Activated naive CD8-positive, alpha-beta T cell treated with anti-CD3 and anti-CD28 coated beads, Interleukin-2, amount 50 U/mL, for 24 hours (primary cell): ENCODE measurements at regions not wholly inside any gene's neighbourhood (a gene's known extent, or its start where the extent isn't known, plus 50 kb on each side); places are given as distances from the start of the nearest gene placed in this dataset.
"Not testable (repeated sequence)": the region's sequence is repeated elsewhere in the genome, so short reads cannot be mapped to it uniquely, and the experiment has no call there.

Experiments used
- ATAC-seq: fragments of 150-1000 bp; cut with Tn5 transposase; one replicate; pipeline ENCODE4 v1.10.0; 2021
- DNase-seq: peaks from one replicate; pipeline ENCODE4 v3.0.0; 2021
- H3K27ac Mint-ChIP-seq: one replicate; pipeline ENCODE4 v1.8.0; 2021; ENCODE audit warnings: mild to moderate bottlenecking, mixed read lengths
- H3K27me3 Mint-ChIP-seq: one replicate; pipeline ENCODE4 v1.8.0; 2021; ENCODE audit warnings: mixed read lengths
- H3K36me3 Mint-ChIP-seq: one replicate; pipeline ENCODE4 v1.8.0; 2021; ENCODE audit warnings: low read depth, mixed read lengths
- H3K4me1 Mint-ChIP-seq: one replicate; pipeline ENCODE4 v1.8.0; 2021; ENCODE audit warnings: mixed read lengths
- H3K4me3 Mint-ChIP-seq: one replicate; pipeline ENCODE4 v1.8.0; 2021; ENCODE audit warnings: mild to moderate bottlenecking, moderate library complexity, mixed read lengths
- H3K9me3 Mint-ChIP-seq: one replicate; pipeline ENCODE4 v1.8.0; 2021; ENCODE audit warnings: mixed read lengths

DNA sequence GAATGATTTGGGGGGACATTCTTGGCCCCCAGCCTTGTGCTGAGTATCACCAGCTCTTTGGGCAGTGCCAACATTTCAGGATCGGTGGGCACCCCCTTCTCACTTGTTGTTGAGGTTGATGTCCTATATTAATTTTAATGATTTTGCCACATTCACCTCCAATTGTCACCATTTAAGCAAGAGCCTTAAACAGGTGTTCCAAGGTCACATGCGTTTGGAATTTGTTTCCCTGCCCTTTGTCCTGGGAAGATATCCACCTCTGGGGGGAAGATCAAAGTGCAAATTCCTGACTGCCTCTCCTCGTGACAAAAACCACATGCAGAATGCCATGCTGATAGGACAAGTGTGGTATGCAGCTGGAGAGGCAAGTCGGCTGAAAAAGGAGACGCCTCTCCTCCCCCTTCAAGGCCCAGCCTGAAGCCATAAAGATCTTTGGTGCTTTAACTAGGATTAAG lies 72.5 kb upstream of the ID2 start:
- H3K36me3 Mint-ChIP-seq = peaks cover 6% of the 10 kb centered on the region
- H3K27me3 Mint-ChIP-seq = peaks cover 6% of the 10 kb centered on the region
- no peak overlapping the region for H3K27ac Mint-ChIP-seq
- H3K9me3 Mint-ChIP-seq = peaks cover 12% of the 10 kb centered on the region
- no peak overlapping the region for H3K4me3 Mint-ChIP-seq
- no peak for DNase-seq
- ATAC-seq = no peak
- peaks cover 45% of the 10 kb centered on the region for H3K4me1 Mint-ChIP-seq

DNA sequence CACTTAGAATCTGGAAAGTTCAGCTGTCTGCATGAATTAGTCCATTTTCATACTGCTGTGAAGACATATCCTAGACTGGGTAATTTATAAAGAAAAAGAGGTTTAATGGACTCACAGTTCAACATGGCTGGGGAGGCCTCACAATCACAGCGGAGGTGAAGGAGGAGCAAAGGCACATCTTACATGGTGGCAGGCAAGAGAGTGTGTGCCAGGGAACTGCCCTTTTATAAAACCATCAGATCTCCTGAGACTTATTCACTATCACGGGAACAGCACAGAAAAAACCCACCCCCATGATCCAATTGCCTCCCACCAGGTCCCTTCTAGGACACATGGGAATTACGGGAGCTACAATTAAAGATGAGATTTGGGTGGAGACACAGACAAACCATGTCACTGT lies 71.1 kb upstream of the ID2 start:
- H3K4me1 Mint-ChIP-seq = peaks cover 44% of the 10 kb centered on the region
- not testable (repeated sequence) for ATAC-seq, H3K27ac Mint-ChIP-seq, DNase-seq, H3K4me3 Mint-ChIP-seq, H3K36me3 Mint-ChIP-seq, H3K27me3 Mint-ChIP-seq
- peaks cover 12% of the 10 kb centered on the region for H3K9me3 Mint-ChIP-seq

DNA sequence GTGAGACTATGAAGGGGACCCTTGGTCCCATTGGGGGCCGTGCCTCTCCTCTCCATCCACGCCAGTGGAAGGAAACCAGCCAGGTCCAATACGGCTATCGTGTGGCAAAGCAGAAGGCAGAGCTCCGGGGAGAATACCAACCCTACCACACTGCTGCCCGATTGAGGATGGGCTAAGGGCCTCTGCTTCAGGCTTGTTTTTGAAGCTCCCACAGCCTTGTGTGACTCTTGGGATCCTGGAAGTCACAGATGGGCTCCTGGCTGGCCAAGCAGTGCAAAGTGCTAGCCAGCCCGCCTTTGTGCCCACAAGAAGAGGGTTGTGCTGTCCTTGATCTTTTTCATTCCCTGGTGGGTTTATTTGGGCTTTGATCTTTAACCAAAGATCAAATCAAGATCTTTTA lies 70.6 kb upstream of the ID2 start:
- Mint-ChIP-seq H3K4me1 (peaks cover 41% of the 10 kb centered on the region), H3K9me3 (peaks cover 12% of the 10 kb centered on the region), H3K36me3 (peaks cover 6% of the 10 kb centered on the region), H3K27ac (no peak overlapping the region), H3K4me3 (no peak overlapping the region), H3K27me3 (peaks cover 6% of the 10 kb centered on the region)
- no peak for DNase-seq
- ATAC-seq = no peak

DNA sequence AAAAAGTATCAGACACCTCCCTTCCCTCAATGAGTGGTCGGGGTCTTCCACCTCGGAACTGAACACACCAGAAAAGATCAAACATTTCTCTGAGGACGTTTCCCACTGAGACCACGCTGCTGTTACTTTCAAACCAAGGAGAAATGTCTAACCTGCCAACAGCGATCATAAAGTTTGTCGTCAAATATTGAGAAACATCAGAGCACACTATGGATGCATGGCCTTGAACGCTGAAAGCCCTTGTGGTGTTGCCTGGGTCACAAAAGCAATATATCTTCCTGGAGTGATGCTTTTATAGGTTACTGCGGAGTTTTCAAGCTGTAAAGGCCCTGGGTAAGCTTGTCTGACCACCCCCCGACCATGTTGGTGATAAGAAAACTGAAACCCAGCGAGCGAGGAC lies 70.2 kb upstream of the ID2 start:
- Mint-ChIP-seq H3K9me3 (peaks cover 12% of the 10 kb centered on the region), H3K36me3 (peaks cover 6% of the 10 kb centered on the region), H3K27ac (no peak overlapping the region), H3K4me3 (no peak overlapping the region), H3K27me3 (peaks cover 6% of the 10 kb centered on the region), H3K4me1 (peaks cover 36% of the 10 kb centered on the region)
- no peak for DNase-seq
- ATAC-seq = no peak

DNA sequence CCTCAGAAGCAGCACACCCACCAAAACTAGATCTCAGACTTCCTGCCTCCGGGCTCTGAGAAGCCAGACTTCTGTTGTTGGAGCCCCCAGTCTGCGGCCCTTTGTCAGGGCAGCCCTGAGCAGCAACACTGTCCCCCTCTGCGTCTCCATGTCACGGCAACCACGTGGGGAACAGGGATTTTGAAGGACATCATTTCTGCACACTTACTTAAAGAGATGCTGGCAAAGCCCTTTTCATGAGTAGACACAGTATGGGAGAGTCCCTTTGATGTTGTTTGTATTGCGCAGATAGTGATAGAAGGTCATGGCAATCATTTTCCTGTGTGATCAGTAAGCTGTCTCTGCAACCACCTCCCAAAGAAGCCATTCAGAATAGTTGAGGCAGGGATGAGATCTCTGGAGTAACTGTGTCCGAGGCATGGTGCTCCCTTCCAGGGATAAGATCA lies 69.1 kb upstream of the ID2 start:
- Mint-ChIP-seq H3K36me3 (peaks cover 6% of the 10 kb centered on the region), H3K27ac (no peak overlapping the region), H3K9me3 (peaks cover 12% of the 10 kb centered on the region), H3K4me1 (peaks cover 26% of the 10 kb centered on the region), H3K4me3 (no peak overlapping the region), H3K27me3 (peaks cover 2% of the 10 kb centered on the region)
- DNase-seq (no peak), ATAC-seq (no peak)

DNA sequence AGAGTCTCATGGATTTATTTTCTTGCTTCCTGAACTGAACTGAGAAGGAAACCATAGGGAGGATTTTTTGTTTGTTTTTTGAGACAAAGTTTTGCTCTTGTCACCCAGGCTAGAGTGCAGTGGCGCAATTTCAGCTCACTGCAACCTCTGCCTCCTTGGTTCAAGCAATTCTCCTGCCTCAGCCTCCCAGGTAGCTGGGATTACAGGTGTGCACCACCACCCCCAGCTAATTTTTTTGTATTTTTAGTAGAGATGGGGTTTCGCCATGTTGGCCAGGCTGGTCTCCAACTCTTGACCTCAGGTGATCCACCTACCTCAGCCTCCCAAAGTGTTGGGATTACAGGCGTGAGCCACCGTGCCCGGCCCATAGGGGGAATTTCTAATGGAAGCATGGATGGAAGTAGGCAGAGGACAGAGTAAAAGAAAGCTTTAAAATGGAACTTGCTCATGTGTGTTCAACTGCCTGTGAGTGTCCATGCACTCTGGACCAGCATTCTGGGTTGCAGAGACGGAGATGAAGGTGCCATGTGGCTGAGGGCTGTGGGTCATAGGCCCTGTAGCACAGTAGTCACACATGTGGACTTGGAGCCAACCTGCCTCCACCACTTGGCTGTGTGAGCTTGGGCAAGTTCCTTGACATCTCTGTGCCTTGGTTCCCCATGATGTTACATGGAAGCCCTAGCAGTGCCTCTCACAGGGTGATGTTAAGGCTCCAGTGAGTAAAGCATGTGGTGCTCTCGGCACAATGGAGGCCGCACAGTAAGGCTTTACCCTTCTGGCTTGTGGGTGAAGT lies 68.5 kb upstream of the ID2 start:
- H3K4me1 Mint-ChIP-seq = peaks cover 19% of the 10 kb centered on the region
- not testable (repeated sequence) for H3K27ac Mint-ChIP-seq, DNase-seq, ATAC-seq, H3K27me3 Mint-ChIP-seq, H3K36me3 Mint-ChIP-seq, H3K4me3 Mint-ChIP-seq
- peaks cover 12% of the 10 kb centered on the region for H3K9me3 Mint-ChIP-seq

DNA sequence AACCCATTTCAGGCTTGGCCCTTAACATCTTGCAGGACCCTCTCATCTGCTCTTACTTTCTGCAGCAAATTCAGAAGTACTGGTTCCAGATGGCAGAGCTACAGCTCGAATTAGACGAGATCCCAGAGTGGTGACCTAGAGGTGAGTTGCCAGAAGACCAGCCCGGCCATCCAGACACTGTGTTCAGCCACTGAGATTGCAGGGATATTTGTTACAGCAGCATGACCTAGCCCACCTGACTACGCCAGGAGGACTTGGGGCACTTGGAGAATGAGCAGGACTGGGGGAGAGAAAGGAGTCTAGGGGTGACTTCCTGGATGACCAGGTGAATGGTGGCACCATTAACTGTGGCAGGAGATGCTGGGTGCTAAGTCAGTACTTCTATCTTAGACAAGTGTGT lies 67.2 kb upstream of the ID2 start:
- no peak for ATAC-seq
- H3K4me1 Mint-ChIP-seq = peaks cover 10% of the 10 kb centered on the region
- no peak for DNase-seq
- H3K4me3 Mint-ChIP-seq = no peak overlapping the region
- H3K9me3 Mint-ChIP-seq = peaks cover 12% of the 10 kb centered on the region
- H3K27ac Mint-ChIP-seq = no peak overlapping the region
- peaks cover 6% of the 10 kb centered on the region for H3K36me3 Mint-ChIP-seq
- H3K27me3 Mint-ChIP-seq = peaks cover 2% of the 10 kb centered on the region

DNA sequence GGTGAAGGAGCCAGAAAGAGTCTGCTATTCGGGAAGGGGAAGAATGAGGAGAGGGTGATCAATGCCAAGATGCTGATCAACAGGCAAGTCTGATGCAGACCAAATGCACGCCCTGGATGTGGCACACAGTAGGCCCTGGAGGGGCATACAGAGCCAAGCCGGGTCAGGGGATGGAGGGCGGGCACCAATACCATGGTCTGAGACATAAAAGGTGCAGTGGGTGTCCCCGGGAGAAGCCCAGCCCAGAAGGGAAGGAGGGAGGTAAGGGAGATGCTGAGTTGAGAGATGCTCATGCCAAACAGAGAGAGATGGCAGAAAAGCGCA lies 66.6 kb upstream of the ID2 start:
- Mint-ChIP-seq H3K27ac (no peak overlapping the region), H3K4me1 (peaks cover 10% of the 10 kb centered on the region), H3K36me3 (peaks cover 6% of the 10 kb centered on the region), H3K27me3 (peaks cover 7% of the 10 kb centered on the region), H3K9me3 (peaks cover 10% of the 10 kb centered on the region), H3K4me3 (no peak overlapping the region)
- no peak for DNase-seq
- ATAC-seq = no peak

DNA sequence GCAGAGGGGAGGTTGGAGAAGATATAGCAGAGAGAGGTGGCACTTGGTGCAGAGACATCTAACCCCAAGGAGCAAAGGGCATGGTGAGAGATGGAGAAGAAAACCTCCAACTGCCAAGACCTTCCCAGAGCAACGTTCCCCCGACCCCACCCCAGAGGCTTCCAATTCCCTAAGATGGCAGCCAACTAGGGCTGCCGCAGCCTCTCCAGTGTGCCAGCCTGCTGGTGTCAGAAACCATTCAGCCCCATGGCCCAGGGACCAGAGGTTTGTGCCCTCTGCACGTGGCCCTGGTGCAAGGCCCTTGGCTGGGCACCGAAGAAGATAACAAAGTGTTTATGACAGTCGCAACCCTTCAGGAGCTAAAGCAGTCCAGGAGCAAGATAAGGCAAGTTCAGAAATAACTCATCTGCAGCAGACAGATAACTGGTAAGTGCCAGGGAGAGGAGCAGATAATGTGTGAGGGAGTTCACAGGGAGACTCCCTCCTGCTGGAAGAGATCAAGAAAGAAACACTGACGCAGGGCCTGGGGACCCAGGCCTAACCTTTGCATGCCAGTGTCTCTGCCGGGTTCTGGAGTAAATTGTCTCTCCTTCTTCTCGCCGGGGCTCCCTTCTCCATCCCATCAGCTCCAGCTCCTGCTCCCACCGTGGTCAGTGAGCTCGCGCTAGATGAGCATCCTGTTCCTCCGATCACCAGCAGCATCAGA lies 66.1 kb upstream of the ID2 start:
- no peak for DNase-seq
- H3K27ac Mint-ChIP-seq = no peak overlapping the region
- H3K4me3 Mint-ChIP-seq = no peak overlapping the region
- peaks cover 5% of the 10 kb centered on the region for H3K9me3 Mint-ChIP-seq
- no peak for ATAC-seq
- H3K4me1 Mint-ChIP-seq = peaks cover 10% of the 10 kb centered on the region
- peaks cover under 1% of the 10 kb centered on the region for H3K36me3 Mint-ChIP-seq
- peaks cover 9% of the 10 kb centered on the region for H3K27me3 Mint-ChIP-seq

DNA sequence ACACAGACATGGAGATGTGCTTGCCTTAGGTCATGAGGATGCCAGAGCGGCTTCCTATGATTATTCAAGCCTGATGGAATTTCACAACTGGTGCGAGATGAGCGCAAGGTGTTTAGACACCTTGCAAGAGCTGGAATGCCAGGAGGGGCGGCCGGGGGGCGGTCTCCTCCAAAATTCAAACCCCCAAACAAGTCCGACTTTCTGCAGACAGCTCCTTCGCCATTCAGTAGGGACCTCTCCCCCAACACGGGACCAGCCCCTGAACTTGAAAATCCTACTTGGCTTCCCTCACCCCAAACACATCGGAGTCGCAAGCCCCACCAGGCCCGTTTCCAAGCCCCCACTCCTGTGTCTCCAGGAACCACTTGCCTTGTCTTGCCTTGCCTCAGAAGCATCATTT lies 64.8 kb upstream of the ID2 start:
- peaks cover 7% of the 10 kb centered on the region for H3K4me1 Mint-ChIP-seq
- H3K27ac Mint-ChIP-seq = no peak overlapping the region
- H3K9me3 Mint-ChIP-seq = no peaks in the 10 kb centered on the region
- no peak for ATAC-seq
- no peak for DNase-seq
- H3K4me3 Mint-ChIP-seq = no peak overlapping the region
- H3K27me3 Mint-ChIP-seq = peaks cover 7% of the 10 kb centered on the region
- H3K36me3 Mint-ChIP-seq = peaks cover 2% of the 10 kb centered on the region

DNA sequence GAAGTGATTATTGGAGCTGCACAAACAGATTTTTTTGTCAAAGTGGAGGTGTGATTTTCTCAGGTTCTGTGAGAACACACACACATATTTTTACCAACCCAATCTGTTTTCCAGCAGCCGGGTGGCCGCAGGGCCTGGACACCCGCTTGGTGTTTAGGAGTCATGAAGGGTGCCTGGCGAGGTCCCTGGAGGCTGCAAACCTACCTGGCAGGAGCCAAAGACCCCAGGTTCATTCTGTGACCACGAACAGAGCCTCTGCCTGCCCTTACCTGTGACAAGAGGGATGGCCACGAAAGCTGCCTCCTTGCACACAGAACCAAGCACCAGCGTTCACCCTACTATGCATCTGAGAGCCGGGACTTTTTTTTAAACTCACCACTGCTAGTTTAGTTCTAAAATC lies 64.3 kb upstream of the ID2 start:
- Mint-ChIP-seq H3K4me1 (peaks cover 5% of the 10 kb centered on the region), H3K4me3 (no peak overlapping the region), H3K27me3 (peaks cover 7% of the 10 kb centered on the region), H3K27ac (no peak overlapping the region), H3K36me3 (peaks cover 2% of the 10 kb centered on the region), H3K9me3 (no peaks in the 10 kb centered on the region)
- DNase-seq (no peak), ATAC-seq (no peak)

DNA sequence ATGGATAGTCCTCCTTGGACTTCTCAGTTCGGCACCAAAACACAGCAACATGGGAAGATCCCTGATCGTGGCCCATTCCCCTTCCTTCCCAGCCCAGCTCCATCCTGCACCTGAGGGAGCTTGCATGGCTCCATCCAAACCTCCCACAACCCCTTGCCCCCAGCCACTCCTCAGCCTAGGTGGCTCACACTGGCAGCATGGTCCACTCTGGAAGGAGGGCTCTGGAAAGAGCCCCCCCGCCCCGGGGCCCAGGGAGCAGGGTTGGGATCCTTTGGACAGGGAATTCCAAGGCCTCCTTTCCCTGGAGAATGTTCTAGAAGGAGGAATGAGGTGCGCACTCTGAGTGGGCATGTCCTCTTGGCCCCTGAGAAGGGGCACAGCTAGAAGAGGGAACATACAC lies 62.8 kb upstream of the ID2 start:
- Mint-ChIP-seq H3K27ac (no peak overlapping the region), H3K36me3 (peaks cover 2% of the 10 kb centered on the region), H3K4me1 (no peaks in the 10 kb centered on the region), H3K9me3 (no peaks in the 10 kb centered on the region), H3K4me3 (no peak overlapping the region), H3K27me3 (peaks cover 7% of the 10 kb centered on the region)
- DNase-seq (no peak), ATAC-seq (no peak)

DNA sequence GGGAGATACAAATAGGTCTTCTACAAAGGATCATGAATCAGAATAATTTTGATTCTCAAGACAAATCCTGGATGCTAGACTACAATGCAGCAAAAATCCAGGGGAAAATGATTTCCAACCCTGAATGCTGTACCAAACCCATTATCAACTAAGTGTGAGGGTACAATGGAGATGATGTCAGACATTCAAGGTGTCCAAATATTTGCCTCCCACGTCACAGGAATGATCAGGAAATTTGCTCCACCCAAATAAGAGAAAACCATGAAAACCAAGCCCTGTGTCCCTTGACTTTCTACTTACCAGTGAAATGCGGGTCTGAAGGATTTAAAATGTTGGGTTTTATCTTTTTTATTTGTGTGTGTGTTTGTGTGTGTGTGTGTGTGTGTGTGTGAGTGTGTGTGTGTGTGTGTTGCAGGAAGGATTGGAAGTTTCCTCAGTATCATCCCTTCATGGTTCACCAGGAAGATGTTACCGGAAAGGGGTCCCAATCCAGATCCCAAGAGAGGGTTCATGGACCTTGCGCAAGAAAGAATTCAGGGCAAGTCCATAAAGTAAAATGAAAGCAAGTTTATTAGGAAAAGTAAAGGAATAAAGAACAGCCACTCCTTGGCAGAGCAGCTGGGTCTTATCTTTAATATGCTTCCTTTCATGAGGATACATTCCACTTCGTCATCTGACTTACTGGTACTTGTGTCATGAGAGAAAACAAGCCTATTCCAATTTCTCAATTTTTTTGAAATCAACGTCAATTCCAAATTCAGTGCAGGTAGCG lies 61.1 kb upstream of the ID2 start:
- Mint-ChIP-seq H3K9me3 (no peaks in the 10 kb centered on the region), H3K4me3 (no peak overlapping the region), H3K27me3 (peaks cover 7% of the 10 kb centered on the region), H3K27ac (no peak overlapping the region), H3K36me3 (peaks cover 2% of the 10 kb centered on the region), H3K4me1 (no peaks in the 10 kb centered on the region)
- DNase-seq (no peak), ATAC-seq (no peak)

DNA sequence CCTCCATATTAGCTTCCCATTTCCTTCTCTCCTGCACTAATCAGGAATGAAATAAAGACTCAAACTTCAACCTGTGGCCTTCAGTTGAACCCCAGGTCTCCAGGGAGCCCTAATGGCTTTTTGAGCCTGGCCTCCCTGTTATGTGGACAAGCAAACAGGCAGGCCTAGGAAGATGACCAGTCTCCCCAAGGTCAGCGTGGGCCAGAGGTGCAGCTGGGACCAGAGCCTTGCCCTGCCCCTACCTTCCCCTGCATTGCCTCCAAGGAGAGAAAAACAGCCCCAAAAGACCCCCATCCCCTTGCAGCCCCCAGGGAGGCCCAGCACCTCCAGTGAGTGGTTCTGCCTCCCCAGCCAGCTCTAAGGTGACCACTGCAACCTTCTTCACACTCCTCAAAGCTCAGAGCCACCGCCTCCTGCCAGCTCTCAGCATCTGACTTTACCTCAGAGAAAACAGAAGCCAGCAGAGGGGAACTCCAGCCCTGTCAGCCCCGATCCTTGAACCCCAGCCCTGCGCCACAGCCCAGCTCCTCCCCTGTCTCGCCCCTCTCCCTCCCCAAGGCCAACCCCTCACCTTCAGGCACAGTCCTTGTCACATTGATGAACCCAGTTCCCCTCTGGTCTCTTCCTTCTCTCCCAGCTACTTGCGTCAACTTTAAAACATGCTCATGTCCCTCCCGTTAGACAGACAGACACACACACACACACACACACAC lies 59.5 kb upstream of the ID2 start:
- ATAC-seq = no peak
- Mint-ChIP-seq H3K4me3 (no peak overlapping the region), H3K36me3 (peaks cover 2% of the 10 kb centered on the region)

More for the DNA sequence above, 59.5 kb upstream of the ID2 start:
- H3K27me3 Mint-ChIP-seq = peaks cover 7% of the 10 kb centered on the region
- no peaks in the 10 kb centered on the region for H3K4me1 Mint-ChIP-seq
- H3K27ac Mint-ChIP-seq = no peak overlapping the region
- no peaks in the 10 kb centered on the region for H3K9me3 Mint-ChIP-seq
- no peak for DNase-seq
